ENCODE measurements at regions not wholly inside any gene's neighbourhood (a gene's known extent, or its start where the extent isn't known, plus 50 kb on each side); places are given as distances from the start of the nearest gene placed in this dataset.

GRCh38 chr15:89397653-89398023 lies 63.0 kb upstream of the POLG start:
- no peak for TF ChIP-seq CTCF (conservative IDR thresholded peaks at IDR 0.05; ENCODE audit: low read length)
- TF ChIP-seq EZH2phosphoT487 (IDR thresholded peaks at IDR 0.05; ENCODE audit: borderline replicate concordance, low read depth, low read length) = no peak
